Activated CD8-positive, alpha-beta T cell treated with anti-CD3 and anti-CD28 coated beads, Interleukin-2, amount 10 ng/mL, durations not matched to agents 7 days and 5 days (primary cell): ENCODE measurements at regions not wholly inside any gene's neighbourhood (a gene's known extent, or its start where the extent isn't known, plus 50 kb on each side); places are given as distances from the start of the nearest gene placed in this dataset.
"Not testable (repeated sequence)": the region's sequence is repeated elsewhere in the genome, so short reads cannot be mapped to it uniquely, and the experiment has no call there.

ENCODE experiments used
- ATAC-seq: fragments of 150-1000 bp; cut with Tn5 transposase; one replicate; pipeline ENCODE4 v1.10.0; 2021; ENCODE audit warnings: moderate library complexity
- CTCF ChIA-PET: fragments of 350-600 bp; sonication (Branson Sonifier 250); formaldehyde crosslinking; loops from one replicate; lab custom pipeline; 2021; ENCODE audit warnings: antibody characterized with exemption; lab: Charles Lee
- POLR2A ChIA-PET: fragments of 350-600 bp; sonication (Branson Sonifier 250); formaldehyde crosslinking; loops from one replicate; lab custom pipeline; 2021; ENCODE audit warnings: antibody characterized with exemption; lab: Charles Lee
- DNase-seq: peaks from one replicate; pipeline ENCODE4 v3.0.0-alpha.2; 2020
- H3K27ac Mint-ChIP-seq: one replicate; pipeline ENCODE4 v1.8.0; 2021; ENCODE audit warnings: mild to moderate bottlenecking, mixed read lengths
- H3K27me3 Mint-ChIP-seq: one replicate; pipeline ENCODE4 v1.8.0; 2021; ENCODE audit warnings: low read depth, mixed read lengths
- H3K36me3 Mint-ChIP-seq: one replicate; pipeline ENCODE4 v1.8.0; 2021; ENCODE audit warnings: low read depth, mixed read lengths
- H3K4me1 Mint-ChIP-seq: one replicate; pipeline ENCODE4 v1.8.0; 2021; ENCODE audit warnings: low read depth, mixed read lengths
- H3K4me3 Mint-ChIP-seq: one replicate; pipeline ENCODE4 v1.8.0; 2021; ENCODE audit warnings: mild to moderate bottlenecking, mixed read lengths
- H3K9me3 Mint-ChIP-seq: one replicate; pipeline ENCODE4 v1.8.0; 2022; ENCODE audit warnings: mixed read lengths; ENCODE audit not compliant: insufficient read depth

DNA sequence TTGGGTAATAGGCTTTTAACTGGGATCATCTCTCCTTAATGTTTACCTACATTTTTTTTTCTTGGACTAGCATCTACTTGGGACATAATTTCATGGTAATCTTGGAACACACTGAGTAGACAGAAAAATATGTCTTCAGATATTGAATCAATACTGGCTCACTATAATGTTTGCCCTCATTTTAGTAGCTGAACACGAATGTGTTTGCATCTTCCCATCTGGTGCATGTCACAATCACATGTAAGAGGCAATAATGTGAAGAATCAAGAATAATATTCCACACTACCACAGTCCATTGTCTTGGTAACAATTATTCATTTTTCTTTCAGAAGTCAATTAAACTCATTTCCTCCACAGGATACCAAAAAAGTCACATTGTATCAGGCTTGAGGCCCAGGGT lies 382.7 kb upstream of the CDH10 start:
- Mint-ChIP-seq H3K27ac (no peak overlapping the region), H3K4me3 (no peak overlapping the region), H3K4me1 (no peaks in the 10 kb centered on the region), H3K36me3 (no peaks in the 10 kb centered on the region), H3K9me3 (peaks cover 29% of the 10 kb centered on the region), H3K27me3 (no peaks in the 10 kb centered on the region)
- ChIA-PET POLR2A (no interaction called here), CTCF (no interaction called here)
- DNase-seq (no peak), ATAC-seq (no peak)

DNA sequence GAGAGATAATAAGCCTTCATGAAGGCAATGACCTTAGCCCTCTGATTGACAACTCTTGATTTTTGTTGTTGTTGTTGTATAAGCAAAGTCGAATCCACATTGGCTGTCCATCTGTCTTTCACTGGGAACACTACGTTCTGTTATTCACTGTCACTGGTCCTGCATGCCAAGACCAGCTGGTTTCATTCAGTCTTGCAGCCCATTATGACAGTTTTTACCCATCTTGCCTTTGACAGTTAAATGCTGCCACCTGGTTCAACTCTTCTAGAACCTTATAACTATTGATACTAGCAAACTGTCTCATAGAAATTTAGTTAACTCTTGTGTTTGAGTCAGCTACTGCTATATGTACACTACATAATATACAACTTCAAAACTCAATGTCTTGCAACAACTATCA lies 382.3 kb upstream of the CDH10 start:
- POLR2A ChIA-PET: no interaction called here
- CTCF ChIA-PET: no interaction called here
- peaks cover 27% of the 10 kb centered on the region for H3K9me3 Mint-ChIP-seq
- ATAC-seq (no peak), DNase-seq (no peak)
- H3K36me3 Mint-ChIP-seq: no peaks in the 10 kb centered on the region
- no peak overlapping the region for H3K27ac Mint-ChIP-seq
- H3K4me1 Mint-ChIP-seq: no peaks in the 10 kb centered on the region
- no peak overlapping the region for H3K4me3 Mint-ChIP-seq
- no peaks in the 10 kb centered on the region for H3K27me3 Mint-ChIP-seq

- DNase-seq (no peak), ATAC-seq (no peak)
- no peaks in the 10 kb centered on the region for H3K27me3 Mint-ChIP-seq
- no peaks in the 10 kb centered on the region for H3K36me3 Mint-ChIP-seq
- CTCF ChIA-PET: no interaction called here
- H3K4me1 Mint-ChIP-seq: no peaks in the 10 kb centered on the region
- POLR2A ChIA-PET: no interaction called here
- no peak overlapping the region for H3K4me3 Mint-ChIP-seq
- no peak overlapping the region for H3K27ac Mint-ChIP-seq
- peaks cover 35% of the 10 kb centered on the region for H3K9me3 Mint-ChIP-seq
These were observed 381.1 kb upstream of the CDH10 start for GRCh38 chr5:25025831-25026230.

DNA sequence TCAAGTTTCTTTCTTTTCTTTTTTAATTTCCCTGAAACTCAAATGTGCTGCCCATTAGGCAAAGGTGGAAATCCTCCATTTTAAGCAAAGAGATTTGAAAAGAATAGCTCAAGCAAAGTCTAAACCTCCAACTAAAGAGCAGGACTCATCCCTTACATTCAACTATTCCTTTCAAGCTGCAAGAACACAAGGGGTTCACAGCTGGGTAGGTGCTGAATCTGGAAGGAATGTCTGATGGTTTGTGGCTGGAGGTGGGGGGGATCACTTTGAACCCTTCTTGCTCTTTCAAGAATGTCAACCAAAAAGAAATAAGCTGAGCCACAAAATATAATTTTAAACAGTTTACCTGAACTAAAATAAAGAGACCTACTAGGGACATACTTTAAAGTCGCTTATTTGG lies 375.7 kb upstream of the CDH10 start:
- peaks cover 25% of the 10 kb centered on the region for H3K9me3 Mint-ChIP-seq
- H3K4me1 Mint-ChIP-seq: no peaks in the 10 kb centered on the region
- no peak for DNase-seq
- no peaks in the 10 kb centered on the region for H3K36me3 Mint-ChIP-seq
- H3K27me3 Mint-ChIP-seq: no peaks in the 10 kb centered on the region
- CTCF ChIA-PET: no interaction called here
- H3K4me3 Mint-ChIP-seq: no peak overlapping the region
- no peak overlapping the region for H3K27ac Mint-ChIP-seq
- ATAC-seq: no peak
- POLR2A ChIA-PET: no interaction called here

- ATAC-seq: no peak
- CTCF ChIA-PET: no interaction called here
- POLR2A ChIA-PET: no interaction called here
These were observed 364.3 kb upstream of the CDH10 start for GRCh38 chr5:25009063-25009462.

DNA sequence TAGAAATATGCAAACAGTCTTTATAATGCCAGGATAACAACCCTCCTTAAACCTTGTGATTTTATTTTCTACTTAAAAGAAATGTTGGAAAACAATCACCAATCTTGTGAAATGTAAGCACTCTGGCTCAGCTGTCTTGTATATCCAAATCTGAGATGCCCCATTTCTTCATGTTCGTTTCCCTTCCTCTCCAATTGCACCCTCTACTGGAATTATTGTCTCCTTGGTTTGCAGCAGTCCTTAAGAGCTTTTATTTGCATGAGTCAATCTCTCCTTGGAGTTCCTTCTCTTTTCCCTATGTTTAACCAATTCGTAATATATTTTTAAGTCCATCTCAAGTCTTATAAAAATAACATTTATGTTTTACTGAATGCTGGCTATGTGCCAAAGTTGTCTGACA lies 362.0 kb upstream of the CDH10 start:
- no peaks in the 10 kb centered on the region for H3K4me1 Mint-ChIP-seq
- H3K36me3 Mint-ChIP-seq: no peaks in the 10 kb centered on the region
- ATAC-seq: no peak
- no peak for DNase-seq
- CTCF ChIA-PET: no interaction called here
- no peak overlapping the region for H3K27ac Mint-ChIP-seq
- H3K9me3 Mint-ChIP-seq: peaks cover 14% of the 10 kb centered on the region
- H3K27me3 Mint-ChIP-seq: no peaks in the 10 kb centered on the region
- POLR2A ChIA-PET: no interaction called here
- H3K4me3 Mint-ChIP-seq: no peak overlapping the region

More at GRCh38 chr5:25009063-25009462, 364.3 kb upstream of the CDH10 start:
- DNase-seq: no peak
- H3K36me3 Mint-ChIP-seq: no peaks in the 10 kb centered on the region
- H3K4me1 Mint-ChIP-seq: no peaks in the 10 kb centered on the region
- H3K27me3 Mint-ChIP-seq: no peaks in the 10 kb centered on the region
- H3K9me3 Mint-ChIP-seq: peaks cover 17% of the 10 kb centered on the region
- H3K27ac Mint-ChIP-seq: no peak overlapping the region
- no peak overlapping the region for H3K4me3 Mint-ChIP-seq

- POLR2A ChIA-PET: no interaction called here
- H3K36me3 Mint-ChIP-seq: no peaks in the 10 kb centered on the region
- CTCF ChIA-PET: no interaction called here
- DNase-seq (no peak), ATAC-seq (no peak)
- H3K4me1 Mint-ChIP-seq: no peaks in the 10 kb centered on the region
- H3K4me3 Mint-ChIP-seq: no peak overlapping the region
- peaks cover 14% of the 10 kb centered on the region for H3K9me3 Mint-ChIP-seq
- no peaks in the 10 kb centered on the region for H3K27me3 Mint-ChIP-seq
- H3K27ac Mint-ChIP-seq: no peak overlapping the region
These were observed 361.5 kb upstream of the CDH10 start for GRCh38 chr5:25006237-25006636.

DNA sequence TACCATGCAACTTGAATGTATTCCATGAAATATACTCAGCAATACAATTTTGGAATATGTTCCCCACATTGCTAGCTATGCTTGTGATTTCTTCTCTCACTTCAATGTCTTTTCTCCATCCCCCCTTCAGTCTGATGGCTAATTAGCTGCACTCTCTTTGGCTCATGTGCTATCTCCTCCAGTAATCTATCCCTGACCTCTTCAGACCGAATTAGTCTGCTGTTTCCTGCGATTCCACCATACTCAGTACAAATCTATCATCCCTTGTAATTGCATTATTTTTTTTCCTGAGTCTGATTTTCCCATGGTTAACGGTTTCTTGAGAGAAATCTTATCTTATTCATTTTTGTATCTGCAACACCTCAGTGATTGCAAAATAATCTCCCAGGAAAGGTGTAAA lies 360.7 kb upstream of the CDH10 start:
- Mint-ChIP-seq H3K27me3 (no peaks in the 10 kb centered on the region), H3K4me1 (no peaks in the 10 kb centered on the region), H3K36me3 (no peaks in the 10 kb centered on the region), H3K27ac (no peak overlapping the region), H3K9me3 (peaks cover 7% of the 10 kb centered on the region), H3K4me3 (no peak overlapping the region)
- no peak for DNase-seq
- ChIA-PET POLR2A (no interaction called here), CTCF (no interaction called here)
- no peak for ATAC-seq

GRCh38 chr5:25002371-25002770 lies 357.6 kb upstream of the CDH10 start:
- ChIA-PET POLR2A (no interaction called here), CTCF (no interaction called here)
- no peaks in the 10 kb centered on the region for H3K4me1 Mint-ChIP-seq
- H3K27ac Mint-ChIP-seq: no peak overlapping the region
- no peaks in the 10 kb centered on the region for H3K27me3 Mint-ChIP-seq
- no peak for ATAC-seq
- no peak for DNase-seq
- no peaks in the 10 kb centered on the region for H3K36me3 Mint-ChIP-seq
- H3K9me3 Mint-ChIP-seq: peaks cover 6% of the 10 kb centered on the region
- no peak overlapping the region for H3K4me3 Mint-ChIP-seq

DNA sequence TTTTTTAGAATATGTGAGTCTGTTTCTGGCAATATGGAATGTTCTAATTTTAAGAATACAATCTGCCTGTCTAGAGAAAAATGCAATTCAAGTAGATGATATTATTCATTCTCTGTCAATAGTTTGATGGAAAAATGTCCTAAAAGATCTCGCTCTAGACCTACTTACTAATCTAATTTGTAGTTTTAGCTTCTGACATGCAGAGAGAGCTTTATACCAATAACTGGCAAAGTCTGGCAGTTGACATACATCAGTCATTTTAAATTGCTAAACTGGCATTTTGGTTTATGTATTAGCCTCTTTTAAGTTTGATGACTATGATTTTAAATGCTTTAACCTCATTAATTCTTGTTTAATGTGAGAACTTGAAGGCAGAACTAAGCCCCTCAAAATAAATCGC lies 355.0 kb upstream of the CDH10 start:
- H3K4me1 Mint-ChIP-seq: no peaks in the 10 kb centered on the region
- ChIA-PET POLR2A (no interaction called here), CTCF (no interaction called here)
- H3K4me3 Mint-ChIP-seq: no peak overlapping the region
- H3K9me3 Mint-ChIP-seq: peaks cover 11% of the 10 kb centered on the region
- no peak overlapping the region for H3K27ac Mint-ChIP-seq
- no peak for ATAC-seq
- no peaks in the 10 kb centered on the region for H3K27me3 Mint-ChIP-seq
- DNase-seq: no peak
- H3K36me3 Mint-ChIP-seq: no peaks in the 10 kb centered on the region

GRCh38 chr5:24998641-24999040 lies 353.9 kb upstream of the CDH10 start:
- no peaks in the 10 kb centered on the region for H3K36me3 Mint-ChIP-seq
- CTCF ChIA-PET: no interaction called here
- H3K9me3 Mint-ChIP-seq: peaks cover 18% of the 10 kb centered on the region
- no peak overlapping the region for H3K4me3 Mint-ChIP-seq
- no peak for DNase-seq
- POLR2A ChIA-PET: no interaction called here
- H3K27ac Mint-ChIP-seq: no peak overlapping the region
- no peak for ATAC-seq
- H3K27me3 Mint-ChIP-seq: no peaks in the 10 kb centered on the region
- H3K4me1 Mint-ChIP-seq: no peaks in the 10 kb centered on the region

DNA sequence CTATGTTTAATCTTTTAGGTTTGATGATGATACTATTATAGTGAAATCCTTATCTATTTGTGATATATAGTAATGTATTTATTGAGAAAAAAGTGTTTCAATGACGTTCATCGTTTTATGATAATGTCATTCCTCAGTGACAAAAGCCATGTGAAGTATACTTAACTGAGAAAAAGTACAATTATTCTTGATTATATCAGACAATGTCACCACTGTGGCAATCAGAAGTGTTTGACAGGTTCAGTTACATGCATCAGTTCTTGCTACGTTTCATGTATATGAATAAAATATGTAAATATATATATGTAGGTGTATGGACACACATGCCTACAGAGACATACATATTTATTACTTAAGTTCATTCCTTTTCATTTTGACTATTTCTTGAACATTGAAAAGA lies 341.5 kb upstream of the CDH10 start:
- ChIA-PET POLR2A (no interaction called here), CTCF (no interaction called here)
- no peaks in the 10 kb centered on the region for H3K27me3 Mint-ChIP-seq
- H3K36me3 Mint-ChIP-seq: no peaks in the 10 kb centered on the region
- peaks cover 3% of the 10 kb centered on the region for H3K9me3 Mint-ChIP-seq
- H3K4me3 Mint-ChIP-seq: no peak overlapping the region
- H3K4me1 Mint-ChIP-seq: no peaks in the 10 kb centered on the region
- DNase-seq (no peak), ATAC-seq (no peak)
- H3K27ac Mint-ChIP-seq: no peak overlapping the region

DNA sequence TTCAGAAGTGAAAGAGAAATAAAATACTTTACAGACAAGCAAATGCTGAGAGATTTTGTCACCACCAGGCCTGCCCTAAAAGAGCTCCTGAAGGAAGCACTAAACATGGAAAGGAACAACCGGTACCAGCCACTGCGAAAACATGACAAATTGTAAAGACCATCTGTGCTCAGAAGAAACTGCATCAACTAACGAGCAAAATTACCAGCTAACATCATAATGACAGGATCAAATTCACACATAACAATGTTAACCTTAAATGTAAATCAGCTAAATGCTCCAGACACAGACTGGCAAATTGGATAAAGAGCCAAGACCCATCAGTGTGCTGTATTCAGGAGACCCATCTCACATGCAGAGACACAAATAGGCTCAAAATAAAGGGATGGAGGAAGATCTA lies 333.8 kb upstream of the CDH10 start:
- DNase-seq, CTCF ChIA-PET, ATAC-seq: not testable (repeated sequence)

More for the DNA sequence above, 333.8 kb upstream of the CDH10 start:
- H3K4me3 Mint-ChIP-seq, H3K9me3 Mint-ChIP-seq, H3K4me1 Mint-ChIP-seq, POLR2A ChIA-PET, H3K27ac Mint-ChIP-seq, H3K36me3 Mint-ChIP-seq, H3K27me3 Mint-ChIP-seq: not testable (repeated sequence)
